ENCODE measurements at regions not wholly inside any gene's neighbourhood (a gene's known extent, or its start where the extent isn't known, plus 50 kb on each side); places are given as distances from the start of the nearest gene placed in this dataset.
"Not testable (repeated sequence)": the region's sequence is repeated elsewhere in the genome, so short reads cannot be mapped to it uniquely, and the experiment has no call there.

- TF ChIP-seq ZFX (IDR thresholded peaks at IDR 0.05) (no peak), CTCF (conservative IDR thresholded peaks at IDR 0.05) (no peak)
- no peak overlapping the region for H3K27ac ChIP-seq
These were observed 127.1 kb upstream of the SLC35G4 start for GRCh38 chr18:11482271-11482670.

GRCh38 chr18:11480692-11481091 is 128.7 kb upstream of the SLC35G4 start:
- H3K27ac ChIP-seq, result no peak overlapping the region
- TF ChIP-seq CTCF (conservative IDR thresholded peaks at IDR 0.05), result no peak

- not testable (repeated sequence) for H3K27ac ChIP-seq
These were observed 130.4 kb upstream of the SLC35G4 start for GRCh38 chr18:11479031-11479430.

GRCh38 chr18:11470941-11471340 is 138.5 kb upstream of the SLC35G4 start:
- no peak overlapping the region for H3K27ac ChIP-seq
- no peak for TF ChIP-seq CTCF (conservative IDR thresholded peaks at IDR 0.05)
- TF ChIP-seq ZFX (IDR thresholded peaks at IDR 0.05), result no peak

- no peak for TF ChIP-seq CTCF (conservative IDR thresholded peaks at IDR 0.05)
- TF ChIP-seq ZFX (IDR thresholded peaks at IDR 0.05), result no peak
- no peak overlapping the region for H3K27ac ChIP-seq
These were observed 140.8 kb upstream of the SLC35G4 start for GRCh38 chr18:11468617-11469016.

- no peak overlapping the region for H3K27ac ChIP-seq
- TF ChIP-seq CTCF (conservative IDR thresholded peaks at IDR 0.05), result no peak
- TF ChIP-seq ZFX (IDR thresholded peaks at IDR 0.05), result no peak
These were observed 141.3 kb upstream of the SLC35G4 start for GRCh38 chr18:11468120-11468519.

- TF ChIP-seq CTCF (conservative IDR thresholded peaks at IDR 0.05), result no peak
- no peak for TF ChIP-seq ZFX (IDR thresholded peaks at IDR 0.05)
- no peak overlapping the region for H3K27ac ChIP-seq
These were observed 141.8 kb upstream of the SLC35G4 start for GRCh38 chr18:11467611-11468010.

- TF ChIP-seq ZFX (IDR thresholded peaks at IDR 0.05), result no peak
- no peak for TF ChIP-seq CTCF (conservative IDR thresholded peaks at IDR 0.05)
- H3K27ac ChIP-seq, result no peak overlapping the region
These were observed 145.3 kb upstream of the SLC35G4 start for GRCh38 chr18:11464129-11464528.
